PC-3 (cell line): ENCODE measurements at regions not wholly inside any gene's neighbourhood (a gene's known extent, or its start where the extent isn't known, plus 50 kb on each side); places are given as distances from the start of the nearest gene placed in this dataset.

ENCODE experiments used
- EZH2 ChIP-seq: fragments of 300-600 bp; sonication (generic); IDR thresholded peaks from one replicate; pipeline ENCODE4 v1.6.1; 2017; ENCODE audit warnings: antibody characterized with exemption, mild to moderate bottlenecking, low read length; ENCODE audit not compliant: unreplicated experiment
- TF ChIP-seq, protein P1 (sequence below): fragments of 300-600 bp; sonication (generic); conservative IDR thresholded peaks from 2 replicates; pipeline ENCODE4 v1.5.1; 2017; ENCODE audit warnings: antibody characterized with exemption, low read depth, mild to moderate bottlenecking, low read length

DNA sequence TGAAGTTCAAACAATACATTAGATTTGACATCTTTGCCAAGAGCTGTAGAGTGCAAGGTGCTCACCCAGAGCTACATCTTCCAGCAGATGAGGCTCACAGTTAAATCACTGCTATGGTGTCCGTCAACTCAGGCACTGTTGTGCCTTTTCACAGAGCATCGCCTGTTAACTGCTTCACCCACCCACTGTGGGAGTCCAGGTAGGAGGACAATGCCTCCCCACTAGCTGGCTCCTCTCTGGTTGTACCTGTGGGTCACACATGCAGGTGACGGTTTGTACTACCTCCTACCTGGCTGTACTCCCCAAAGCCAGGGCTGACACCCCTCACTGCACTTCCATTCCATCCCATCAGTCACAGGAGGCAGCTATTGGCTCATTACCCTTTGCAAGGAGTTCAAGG lies 84.6 kb upstream of the TOP3B start:
- TF ChIP-seq, protein P1, sequence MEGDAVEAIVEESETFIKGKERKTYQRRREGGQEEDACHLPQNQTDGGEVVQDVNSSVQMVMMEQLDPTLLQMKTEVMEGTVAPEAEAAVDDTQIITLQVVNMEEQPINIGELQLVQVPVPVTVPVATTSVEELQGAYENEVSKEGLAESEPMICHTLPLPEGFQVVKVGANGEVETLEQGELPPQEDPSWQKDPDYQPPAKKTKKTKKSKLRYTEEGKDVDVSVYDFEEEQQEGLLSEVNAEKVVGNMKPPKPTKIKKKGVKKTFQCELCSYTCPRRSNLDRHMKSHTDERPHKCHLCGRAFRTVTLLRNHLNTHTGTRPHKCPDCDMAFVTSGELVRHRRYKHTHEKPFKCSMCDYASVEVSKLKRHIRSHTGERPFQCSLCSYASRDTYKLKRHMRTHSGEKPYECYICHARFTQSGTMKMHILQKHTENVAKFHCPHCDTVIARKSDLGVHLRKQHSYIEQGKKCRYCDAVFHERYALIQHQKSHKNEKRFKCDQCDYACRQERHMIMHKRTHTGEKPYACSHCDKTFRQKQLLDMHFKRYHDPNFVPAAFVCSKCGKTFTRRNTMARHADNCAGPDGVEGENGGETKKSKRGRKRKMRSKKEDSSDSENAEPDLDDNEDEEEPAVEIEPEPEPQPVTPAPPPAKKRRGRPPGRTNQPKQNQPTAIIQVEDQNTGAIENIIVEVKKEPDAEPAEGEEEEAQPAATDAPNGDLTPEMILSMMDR = no peak
- no peak for TF ChIP-seq EZH2
